GM12873 (cell line): ENCODE measurements at regions not wholly inside any gene's neighbourhood (a gene's known extent, or its start where the extent isn't known, plus 50 kb on each side); places are given as distances from the start of the nearest gene placed in this dataset.
A peak's percentile ranks its signal among the peaks of the same experiment; 100 is the strongest.

Experiments used
- TF ChIP-seq, protein P1 (sequence below): IDR thresholded peaks from 2 replicates; pipeline ENCODE4 v1.5.1; 2012; ENCODE audit warnings: low read depth, mild to moderate bottlenecking, moderate library complexity, low read length, control low read depth; ENCODE audit not compliant: insufficient read depth; ENCODE audit errors: missing control alignments

DNA sequence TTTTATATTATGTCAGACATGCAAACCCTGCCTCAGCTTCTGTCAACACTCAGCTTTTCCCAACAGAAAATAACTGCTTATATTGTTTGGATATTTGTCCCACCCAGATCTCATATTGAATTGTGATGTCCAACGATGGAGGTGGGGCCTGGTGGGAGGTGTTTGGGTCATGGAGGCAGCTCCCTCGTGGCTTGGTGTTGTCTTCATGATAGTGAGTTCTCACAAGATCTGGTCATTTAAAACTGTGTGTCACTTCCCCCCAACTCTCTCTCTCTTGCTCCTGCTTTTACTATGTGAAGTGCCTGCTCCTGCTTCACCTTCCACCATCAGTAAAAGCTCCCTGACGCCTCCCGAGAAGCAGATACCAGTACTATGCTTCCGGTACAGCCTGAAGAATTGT lies 85.8 kb upstream of the KCNMA1 start:
- TF ChIP-seq, protein P1, sequence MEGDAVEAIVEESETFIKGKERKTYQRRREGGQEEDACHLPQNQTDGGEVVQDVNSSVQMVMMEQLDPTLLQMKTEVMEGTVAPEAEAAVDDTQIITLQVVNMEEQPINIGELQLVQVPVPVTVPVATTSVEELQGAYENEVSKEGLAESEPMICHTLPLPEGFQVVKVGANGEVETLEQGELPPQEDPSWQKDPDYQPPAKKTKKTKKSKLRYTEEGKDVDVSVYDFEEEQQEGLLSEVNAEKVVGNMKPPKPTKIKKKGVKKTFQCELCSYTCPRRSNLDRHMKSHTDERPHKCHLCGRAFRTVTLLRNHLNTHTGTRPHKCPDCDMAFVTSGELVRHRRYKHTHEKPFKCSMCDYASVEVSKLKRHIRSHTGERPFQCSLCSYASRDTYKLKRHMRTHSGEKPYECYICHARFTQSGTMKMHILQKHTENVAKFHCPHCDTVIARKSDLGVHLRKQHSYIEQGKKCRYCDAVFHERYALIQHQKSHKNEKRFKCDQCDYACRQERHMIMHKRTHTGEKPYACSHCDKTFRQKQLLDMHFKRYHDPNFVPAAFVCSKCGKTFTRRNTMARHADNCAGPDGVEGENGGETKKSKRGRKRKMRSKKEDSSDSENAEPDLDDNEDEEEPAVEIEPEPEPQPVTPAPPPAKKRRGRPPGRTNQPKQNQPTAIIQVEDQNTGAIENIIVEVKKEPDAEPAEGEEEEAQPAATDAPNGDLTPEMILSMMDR: no peak

- TF ChIP-seq, protein P1: no peak
Observed at GRCh38 chr10:77721815-77722214, 84.2 kb upstream of the KCNMA1 start.

GRCh38 chr10:77718957-77719356 lies 81.3 kb upstream of the KCNMA1 start:
- TF ChIP-seq, protein P1: no peak

GRCh38 chr10:77717336-77717735 lies 79.7 kb upstream of the KCNMA1 start:
- TF ChIP-seq, protein P1: no peak

GRCh38 chr10:77716458-77717317 lies 79.1 kb upstream of the KCNMA1 start:
- TF ChIP-seq, protein P1: no peak

- TF ChIP-seq, protein P1: no peak
Observed at GRCh38 chr10:77715536-77715935, 77.9 kb upstream of the KCNMA1 start.

DNA sequence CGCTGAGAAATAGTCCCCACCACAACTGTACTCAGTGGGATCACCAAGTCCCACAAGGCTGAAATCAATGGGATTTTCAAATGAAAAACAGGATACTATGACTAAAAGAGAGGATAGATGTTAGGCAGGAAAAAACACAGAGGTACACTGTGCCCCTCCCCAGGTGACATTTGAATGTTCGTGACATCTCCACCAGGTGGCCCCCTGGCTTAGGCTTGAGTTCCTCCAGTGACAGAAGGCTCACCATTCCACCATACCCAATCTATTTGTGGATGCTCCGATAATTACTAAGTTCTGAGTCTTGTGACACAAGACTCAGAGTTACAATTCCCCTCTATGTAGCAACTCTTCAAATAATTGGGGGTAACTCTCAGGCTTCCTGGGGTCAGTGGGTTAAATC lies 77.5 kb upstream of the KCNMA1 start:
- TF ChIP-seq, protein P1: peak; percentile 62
